Activated naive CD8-positive, alpha-beta T cell treated with anti-CD3 and anti-CD28 coated beads for 36 hours (primary cell): ENCODE measurements at regions not wholly inside any gene's neighbourhood (a gene's known extent, or its start where the extent isn't known, plus 50 kb on each side); places are given as distances from the start of the nearest gene placed in this dataset.

Experiments
- DNase-seq: peaks from one replicate; pipeline ENCODE4 v3.0.0; 2021
- H3K27ac Mint-ChIP-seq: one replicate; pipeline ENCODE4 v1.8.0; 2022; ENCODE audit warnings: mild to moderate bottlenecking, moderate library complexity, mixed read lengths
- H3K27me3 Mint-ChIP-seq: one replicate; pipeline ENCODE4 v1.8.0; 2022; ENCODE audit warnings: mild to moderate bottlenecking, mixed read lengths
- H3K36me3 Mint-ChIP-seq: one replicate; pipeline ENCODE4 v1.8.0; 2021; ENCODE audit warnings: mild to moderate bottlenecking, mixed read lengths
- H3K4me1 Mint-ChIP-seq: one replicate; pipeline ENCODE4 v1.8.0; 2021; ENCODE audit warnings: mixed read lengths
- H3K4me3 Mint-ChIP-seq: one replicate; pipeline ENCODE4 v1.8.0; 2022; ENCODE audit warnings: mild to moderate bottlenecking, moderate library complexity, mixed read lengths
- H3K9me3 Mint-ChIP-seq: one replicate; pipeline ENCODE4 v1.8.0; 2022; ENCODE audit warnings: mixed read lengths

GRCh38 chr13:105135852-105136615, 1399.4 kb downstream of the EFNB2 start:
- Mint-ChIP-seq H3K4me3 (no peak overlapping the region), H3K27ac (no peak overlapping the region), H3K9me3 (peaks cover 1% of the 10 kb centered on the region), H3K4me1 (peaks cover 17% of the 10 kb centered on the region), H3K36me3 (peaks cover 2% of the 10 kb centered on the region), H3K27me3 (peaks cover 3% of the 10 kb centered on the region)
- no peak for DNase-seq

- Mint-ChIP-seq H3K27ac (no peak overlapping the region), H3K36me3 (no peaks in the 10 kb centered on the region), H3K4me3 (no peak overlapping the region), H3K4me1 (no peaks in the 10 kb centered on the region), H3K27me3 (no peaks in the 10 kb centered on the region), H3K9me3 (no peaks in the 10 kb centered on the region)
- no peak for DNase-seq
Measured at GRCh38 chr13:105127732-105128131, 1407.7 kb downstream of the EFNB2 start.

- Mint-ChIP-seq H3K4me3 (no peak overlapping the region), H3K9me3 (no peaks in the 10 kb centered on the region), H3K27ac (no peak overlapping the region), H3K36me3 (no peaks in the 10 kb centered on the region), H3K4me1 (no peaks in the 10 kb centered on the region), H3K27me3 (no peaks in the 10 kb centered on the region)
- DNase-seq, result no peak
Measured at GRCh38 chr13:105121221-105121620, 1414.2 kb downstream of the EFNB2 start.

- DNase-seq, result no peak
- no peaks in the 10 kb centered on the region for H3K36me3 Mint-ChIP-seq
- no peaks in the 10 kb centered on the region for H3K4me1 Mint-ChIP-seq
- H3K4me3 Mint-ChIP-seq, result no peak overlapping the region
- no peak overlapping the region for H3K27ac Mint-ChIP-seq
- no peaks in the 10 kb centered on the region for H3K27me3 Mint-ChIP-seq
- no peaks in the 10 kb centered on the region for H3K9me3 Mint-ChIP-seq
Measured at GRCh38 chr13:105118426-105118985, 1417.0 kb downstream of the EFNB2 start.

GRCh38 chr13:105116966-105117365, 1418.5 kb downstream of the EFNB2 start:
- Mint-ChIP-seq H3K36me3 (no peaks in the 10 kb centered on the region), H3K4me3 (no peak overlapping the region), H3K4me1 (no peaks in the 10 kb centered on the region), H3K9me3 (no peaks in the 10 kb centered on the region), H3K27ac (no peak overlapping the region), H3K27me3 (no peaks in the 10 kb centered on the region)
- no peak for DNase-seq

- no peak for DNase-seq
- Mint-ChIP-seq H3K9me3 (no peaks in the 10 kb centered on the region), H3K4me1 (no peaks in the 10 kb centered on the region), H3K36me3 (no peaks in the 10 kb centered on the region), H3K27ac (no peak overlapping the region), H3K27me3 (no peaks in the 10 kb centered on the region), H3K4me3 (no peak overlapping the region)
Measured at GRCh38 chr13:105112561-105112960, 1422.9 kb downstream of the EFNB2 start.

GRCh38 chr13:105107781-105108180, 1427.7 kb downstream of the EFNB2 start:
- no peak overlapping the region for H3K4me3 Mint-ChIP-seq
- no peaks in the 10 kb centered on the region for H3K4me1 Mint-ChIP-seq
- no peak overlapping the region for H3K27ac Mint-ChIP-seq
- H3K36me3 Mint-ChIP-seq, result no peaks in the 10 kb centered on the region
- DNase-seq, result no peak
- no peaks in the 10 kb centered on the region for H3K9me3 Mint-ChIP-seq
- H3K27me3 Mint-ChIP-seq, result no peaks in the 10 kb centered on the region

GRCh38 chr13:105105471-105105870, 1430.0 kb downstream of the EFNB2 start:
- no peaks in the 10 kb centered on the region for H3K9me3 Mint-ChIP-seq
- H3K27ac Mint-ChIP-seq, result no peak overlapping the region
- H3K4me1 Mint-ChIP-seq, result no peaks in the 10 kb centered on the region
- H3K4me3 Mint-ChIP-seq, result no peak overlapping the region
- H3K36me3 Mint-ChIP-seq, result no peaks in the 10 kb centered on the region
- DNase-seq, result no peak
- no peaks in the 10 kb centered on the region for H3K27me3 Mint-ChIP-seq

GRCh38 chr13:105097521-105097920, 1437.9 kb downstream of the EFNB2 start:
- H3K36me3 Mint-ChIP-seq, result no peaks in the 10 kb centered on the region
- H3K4me1 Mint-ChIP-seq, result no peaks in the 10 kb centered on the region

GRCh38 chr13:105089858-105090643, 1445.4 kb downstream of the EFNB2 start:
- H3K4me1 Mint-ChIP-seq, result no peaks in the 10 kb centered on the region
- no peak overlapping the region for H3K27ac Mint-ChIP-seq
- H3K4me3 Mint-ChIP-seq, result no peak overlapping the region
- peaks cover 6% of the 10 kb centered on the region for H3K27me3 Mint-ChIP-seq
- H3K36me3 Mint-ChIP-seq, result no peaks in the 10 kb centered on the region
- H3K9me3 Mint-ChIP-seq, result no peaks in the 10 kb centered on the region
- DNase-seq, result no peak

More at GRCh38 chr13:105097521-105097920, 1437.9 kb downstream of the EFNB2 start:
- Mint-ChIP-seq H3K9me3 (no peaks in the 10 kb centered on the region), H3K4me3 (no peak overlapping the region), H3K27me3 (peaks cover 6% of the 10 kb centered on the region), H3K27ac (no peak overlapping the region)
- no peak for DNase-seq

- Mint-ChIP-seq H3K36me3 (no peaks in the 10 kb centered on the region), H3K4me3 (no peak overlapping the region), H3K27ac (no peak overlapping the region)
Measured at GRCh38 chr13:105087945-105088344, 1447.5 kb downstream of the EFNB2 start.

GRCh38 chr13:105084931-105085330, 1450.5 kb downstream of the EFNB2 start:
- Mint-ChIP-seq H3K27ac (no peak overlapping the region), H3K9me3 (no peaks in the 10 kb centered on the region), H3K4me3 (no peak overlapping the region), H3K4me1 (no peaks in the 10 kb centered on the region), H3K27me3 (no peaks in the 10 kb centered on the region), H3K36me3 (no peaks in the 10 kb centered on the region)
- DNase-seq, result no peak

More at GRCh38 chr13:105087945-105088344, 1447.5 kb downstream of the EFNB2 start:
- no peaks in the 10 kb centered on the region for H3K9me3 Mint-ChIP-seq
- no peaks in the 10 kb centered on the region for H3K27me3 Mint-ChIP-seq
- H3K4me1 Mint-ChIP-seq, result no peaks in the 10 kb centered on the region
- no peak for DNase-seq

GRCh38 chr13:105083992-105084391, 1451.5 kb downstream of the EFNB2 start:
- Mint-ChIP-seq H3K4me3 (no peak overlapping the region), H3K9me3 (no peaks in the 10 kb centered on the region)

GRCh38 chr13:105074755-105075154, 1460.7 kb downstream of the EFNB2 start:
- H3K36me3 Mint-ChIP-seq, result no peaks in the 10 kb centered on the region

More at GRCh38 chr13:105083992-105084391, 1451.5 kb downstream of the EFNB2 start:
- DNase-seq, result no peak
- Mint-ChIP-seq H3K4me1 (no peaks in the 10 kb centered on the region), H3K27ac (no peak overlapping the region), H3K27me3 (no peaks in the 10 kb centered on the region), H3K36me3 (no peaks in the 10 kb centered on the region)

GRCh38 chr13:105073041-105073440, 1462.4 kb downstream of the EFNB2 start:
- Mint-ChIP-seq H3K4me3 (no peak overlapping the region), H3K27ac (no peak overlapping the region), H3K36me3 (no peaks in the 10 kb centered on the region), H3K27me3 (no peaks in the 10 kb centered on the region), H3K4me1 (no peaks in the 10 kb centered on the region), H3K9me3 (no peaks in the 10 kb centered on the region)
- DNase-seq, result no peak

More at GRCh38 chr13:105074755-105075154, 1460.7 kb downstream of the EFNB2 start:
- DNase-seq, result no peak
- Mint-ChIP-seq H3K27me3 (no peaks in the 10 kb centered on the region), H3K4me1 (no peaks in the 10 kb centered on the region), H3K9me3 (no peaks in the 10 kb centered on the region), H3K4me3 (no peak overlapping the region), H3K27ac (no peak overlapping the region)
